OCI-LY7 (cell line): ENCODE measurements at regions not wholly inside any gene's neighbourhood (a gene's known extent, or its start where the extent isn't known, plus 50 kb on each side); places are given as distances from the start of the nearest gene placed in this dataset.

Experiments used
- CTCF ChIP-seq: fragments of 200-600 bp; sonication (generic); conservative IDR thresholded peaks from 2 replicates; pipeline ENCODE4 v1.5.1; 2014; ENCODE audit warnings: mild to moderate bottlenecking, antibody characterized with exemption, low read length, moderate library complexity, mixed read lengths
- EZH2phosphoT487 ChIP-seq: fragments of 200-600 bp; sonication (generic); IDR thresholded peaks from 2 replicates; pipeline ENCODE4 v1.6.1; 2018; ENCODE audit warnings: low read depth, borderline replicate concordance, mild to moderate bottlenecking, mixed run types, antibody characterized with exemption, low read length, moderate library complexity, mixed read lengths

GRCh38 chr2:145108361-145108778 is 588.5 kb upstream of the ZEB2 start:
- TF ChIP-seq CTCF = no peak
- no peak for TF ChIP-seq EZH2phosphoT487
